ENCODE measurements at regions not wholly inside any gene's neighbourhood (a gene's known extent, or its start where the extent isn't known, plus 50 kb on each side); places are given as distances from the start of the nearest gene placed in this dataset.
A peak's percentile ranks its signal among the peaks of the same experiment; 100 is the strongest.

DNA sequence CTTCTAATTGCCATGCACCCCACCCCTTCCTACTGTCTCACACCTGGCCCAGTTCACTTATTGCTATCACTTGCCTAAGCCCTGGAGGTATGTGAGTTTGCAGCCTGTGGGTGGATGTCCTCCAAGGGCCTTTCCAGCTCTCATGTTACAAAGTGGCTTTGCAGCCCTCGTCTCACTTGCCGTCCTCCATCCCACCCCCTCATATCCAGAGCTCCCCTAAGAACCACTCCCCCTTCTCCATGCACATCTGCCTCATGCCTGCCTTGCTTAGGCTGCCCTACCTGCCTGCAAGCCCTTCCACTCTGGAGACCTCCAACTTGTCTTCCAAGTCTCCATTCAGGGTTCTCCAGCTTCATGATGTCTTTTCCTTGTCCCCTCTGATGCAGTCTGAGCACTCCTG, 119.4 kb upstream of the NLRP1 start:
- H3K27me3 ChIP-seq (replicated peaks; ENCODE audit: insufficient read depth), result no peaks in the 10 kb centered on the region
- WGBS, result 27% methylated on average over 2 of the region's 2 CpGs

DNA sequence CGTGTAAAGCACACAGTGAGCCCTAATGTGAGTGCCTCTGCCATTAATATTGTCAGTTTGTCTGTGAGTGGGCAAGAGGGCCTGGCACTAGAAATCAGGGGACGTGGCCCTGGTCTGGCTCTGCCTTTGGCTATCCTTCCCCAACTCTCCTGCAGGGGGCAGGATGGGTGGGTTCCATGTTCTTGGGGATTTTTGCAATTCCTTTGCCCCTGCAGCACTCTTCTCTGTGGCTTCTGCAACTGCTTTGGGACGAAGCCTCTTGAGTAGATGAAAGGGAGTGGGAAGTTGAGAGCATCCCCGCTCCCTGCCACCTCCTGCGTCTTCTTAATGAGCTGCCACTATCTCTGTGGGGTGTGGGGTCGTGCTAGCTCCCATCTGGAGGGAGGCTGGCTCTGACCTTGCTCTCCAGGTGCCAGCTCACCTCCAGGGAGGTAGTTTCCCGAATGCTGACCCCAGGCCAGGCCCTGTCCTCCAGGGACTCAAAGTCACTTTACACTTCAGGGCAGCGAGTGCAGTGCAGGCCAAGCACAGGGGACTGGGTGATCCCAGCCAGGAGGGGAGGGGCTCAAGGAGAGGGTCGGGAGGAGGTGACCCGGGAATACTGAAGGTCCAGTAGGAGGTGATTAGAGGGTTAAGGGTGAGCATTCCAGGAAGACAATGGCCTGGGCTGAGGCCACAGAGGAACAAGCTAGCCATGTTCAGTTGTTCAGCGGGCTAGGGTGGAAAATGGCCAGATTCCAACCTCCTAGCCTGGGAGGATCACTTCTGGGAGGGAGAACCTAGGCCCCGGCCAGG, 121.0 kb upstream of the NLRP1 start:
- Histone ChIP-seq H3K4me1 (replicated peaks) (no peaks in the 10 kb centered on the region), H3K27ac (no peak overlapping the region), H3K27me3 (replicated peaks; ENCODE audit: insufficient read depth) (no peaks in the 10 kb centered on the region), H3K9me3 (no peaks in the 10 kb centered on the region), H3K36me3 (no peaks in the 10 kb centered on the region), H3K4me3 (no peak overlapping the region)
- intact Hi-C loops (cut with DNase I), result no loop called here
- WGBS, result 61% methylated on average over 12 of the region's 12 CpGs
- TF ChIP-seq POLR2AphosphoS5 (IDR thresholded peaks at IDR 0.05) (no peak), POLR2A (IDR thresholded peaks at IDR 0.05) (no peak)
- TF ChIP-seq, protein P1, sequence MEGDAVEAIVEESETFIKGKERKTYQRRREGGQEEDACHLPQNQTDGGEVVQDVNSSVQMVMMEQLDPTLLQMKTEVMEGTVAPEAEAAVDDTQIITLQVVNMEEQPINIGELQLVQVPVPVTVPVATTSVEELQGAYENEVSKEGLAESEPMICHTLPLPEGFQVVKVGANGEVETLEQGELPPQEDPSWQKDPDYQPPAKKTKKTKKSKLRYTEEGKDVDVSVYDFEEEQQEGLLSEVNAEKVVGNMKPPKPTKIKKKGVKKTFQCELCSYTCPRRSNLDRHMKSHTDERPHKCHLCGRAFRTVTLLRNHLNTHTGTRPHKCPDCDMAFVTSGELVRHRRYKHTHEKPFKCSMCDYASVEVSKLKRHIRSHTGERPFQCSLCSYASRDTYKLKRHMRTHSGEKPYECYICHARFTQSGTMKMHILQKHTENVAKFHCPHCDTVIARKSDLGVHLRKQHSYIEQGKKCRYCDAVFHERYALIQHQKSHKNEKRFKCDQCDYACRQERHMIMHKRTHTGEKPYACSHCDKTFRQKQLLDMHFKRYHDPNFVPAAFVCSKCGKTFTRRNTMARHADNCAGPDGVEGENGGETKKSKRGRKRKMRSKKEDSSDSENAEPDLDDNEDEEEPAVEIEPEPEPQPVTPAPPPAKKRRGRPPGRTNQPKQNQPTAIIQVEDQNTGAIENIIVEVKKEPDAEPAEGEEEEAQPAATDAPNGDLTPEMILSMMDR (IDR thresholded peaks at IDR 0.05), result no peak
- DNase-seq (ENCODE audit: low spot score), result no peak

More for the DNA sequence above, 119.4 kb upstream of the NLRP1 start:
- Histone ChIP-seq H3K27ac (no peak overlapping the region), H3K9me3 (no peaks in the 10 kb centered on the region), H3K4me3 (no peak overlapping the region), H3K36me3 (no peaks in the 10 kb centered on the region), H3K4me1 (replicated peaks) (no peaks in the 10 kb centered on the region)
- DNase-seq (ENCODE audit: low spot score), result no peak
- intact Hi-C loops (cut with DNase I), result no loop called here
- TF ChIP-seq POLR2A (IDR thresholded peaks at IDR 0.05), result no peak

DNA sequence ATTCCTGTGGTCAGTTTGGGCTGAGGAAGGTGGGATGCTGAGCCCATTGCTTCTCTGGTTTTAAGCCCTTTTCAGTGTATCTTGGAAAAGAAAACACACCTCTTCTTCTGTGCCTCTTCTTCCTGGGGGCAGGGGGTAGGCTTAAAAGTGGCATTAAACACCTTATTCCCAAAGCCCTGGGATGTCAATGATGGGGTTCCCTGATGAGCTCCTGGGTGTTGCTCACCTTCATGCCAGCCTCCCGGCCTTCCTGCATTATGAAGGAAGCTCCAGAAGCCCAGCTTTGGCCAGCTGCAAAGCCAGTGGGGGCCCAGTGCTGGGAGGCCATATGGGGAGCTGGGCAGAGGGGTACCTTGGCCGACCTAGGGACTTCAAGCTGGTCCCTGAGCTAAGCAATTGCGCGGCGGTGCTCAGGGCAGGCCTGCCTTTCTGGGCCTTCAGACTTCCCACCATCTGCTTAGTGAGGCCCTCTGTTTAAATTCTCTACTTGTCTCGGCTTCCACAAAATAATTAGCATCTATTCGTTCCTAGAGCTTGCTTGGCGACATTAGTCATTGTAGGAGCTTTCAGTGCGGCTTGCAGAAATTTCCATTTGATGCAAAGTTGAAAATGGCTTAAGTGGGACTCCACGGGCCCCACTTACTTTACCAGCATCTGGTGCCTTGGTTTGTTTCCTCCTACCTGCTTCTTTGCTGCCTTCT, 121.7 kb upstream of the NLRP1 start:
- intact Hi-C loops (cut with DNase I), result no loop called here
- no peaks in the 10 kb centered on the region for H3K4me1 ChIP-seq (replicated peaks)
- no peak overlapping the region for H3K27ac ChIP-seq
- TF ChIP-seq, protein P1 (IDR thresholded peaks at IDR 0.05), result no peak
- TF ChIP-seq POLR2AphosphoS5 (IDR thresholded peaks at IDR 0.05) (no peak), POLR2A (IDR thresholded peaks at IDR 0.05) (no peak)
- DNase-seq (ENCODE audit: low spot score), result no peak
- no peaks in the 10 kb centered on the region for H3K9me3 ChIP-seq
- WGBS, result 91% methylated on average over 10 of the region's 10 CpGs
- no peak overlapping the region for H3K4me3 ChIP-seq
- H3K36me3 ChIP-seq, result no peaks in the 10 kb centered on the region
- H3K27me3 ChIP-seq (replicated peaks; ENCODE audit: insufficient read depth), result no peaks in the 10 kb centered on the region

DNA sequence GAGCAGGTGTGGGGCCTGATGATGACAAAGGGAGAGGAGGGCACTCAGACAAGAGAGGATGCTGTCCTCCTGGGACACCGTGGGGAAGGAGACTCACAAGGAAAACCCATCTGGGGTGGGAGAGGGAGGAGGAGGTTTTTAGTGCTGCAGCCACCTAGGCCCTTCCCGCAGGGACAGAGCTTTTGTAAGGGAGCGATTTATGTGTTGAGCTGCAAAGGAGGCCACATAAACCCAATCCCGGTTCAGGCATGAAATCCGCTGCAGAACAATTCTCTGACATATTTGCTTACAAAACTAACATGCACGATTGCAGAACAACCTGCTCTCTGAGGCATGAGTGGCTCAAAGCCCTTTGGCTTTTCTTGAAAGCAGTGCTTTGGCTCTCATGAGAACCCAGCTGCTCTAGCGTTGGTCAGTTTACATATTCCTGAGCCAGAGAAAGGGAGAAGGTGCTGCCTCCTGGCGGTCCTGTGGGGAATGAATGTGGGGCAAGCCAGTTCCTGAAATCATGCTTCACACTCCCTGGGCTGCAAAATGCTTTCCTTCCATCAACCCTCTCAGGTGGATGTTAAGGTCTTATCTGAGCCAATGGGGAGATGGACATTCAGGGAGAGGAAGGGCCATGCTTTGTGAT, 122.4 kb upstream of the NLRP1 start:
- 29% methylated on average over 8 of the region's 8 CpGs for WGBS
- TF ChIP-seq, protein P1 (IDR thresholded peaks at IDR 0.05), result peak in 3 of 4 experiments; percentile 33 to 56 (median 46)
- TF ChIP-seq POLR2AphosphoS5 (IDR thresholded peaks at IDR 0.05) (no peak), POLR2A (IDR thresholded peaks at IDR 0.05) (no peak)
- Histone ChIP-seq H3K4me1 (replicated peaks) (no peaks in the 10 kb centered on the region), H3K27ac (no peak overlapping the region), H3K9me3 (no peaks in the 10 kb centered on the region), H3K4me3 (no peak overlapping the region), H3K36me3 (no peaks in the 10 kb centered on the region), H3K27me3 (replicated peaks; ENCODE audit: insufficient read depth) (peaks cover 5% of the 10 kb centered on the region)
- intact Hi-C loops (cut with DNase I), result no loop called here
- DNase-seq (ENCODE audit: low spot score), result peak; percentile 15

DNA sequence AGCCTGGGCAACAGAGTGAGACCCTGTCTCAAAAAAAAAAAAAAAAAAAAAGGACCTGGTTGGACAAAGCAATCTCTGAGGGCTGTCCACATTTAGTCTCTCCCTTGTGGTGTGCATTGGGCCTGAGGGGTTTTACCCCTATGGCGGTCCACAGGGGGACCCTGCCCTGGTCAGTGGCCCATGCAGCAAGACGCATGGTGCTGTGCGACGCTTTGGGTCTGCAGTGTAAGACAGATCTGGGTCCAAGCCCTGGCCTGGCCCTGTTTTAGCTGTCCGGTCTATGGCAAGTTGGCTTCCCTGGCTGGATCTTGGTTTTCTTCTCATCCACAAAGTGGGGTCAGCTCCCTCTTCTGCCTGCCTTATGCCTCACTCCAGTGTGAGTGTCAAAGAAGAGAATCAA, 123.2 kb upstream of the NLRP1 start:
- intact Hi-C loops (cut with DNase I), result no loop called here
- H3K4me3 ChIP-seq, result no peak overlapping the region
- DNase-seq (ENCODE audit: low spot score), result no peak
- WGBS, result 88% methylated on average over 5 of the region's 5 CpGs
- H3K36me3 ChIP-seq, result no peaks in the 10 kb centered on the region
- H3K27me3 ChIP-seq (replicated peaks; ENCODE audit: insufficient read depth), result peaks cover 7% of the 10 kb centered on the region
- no peaks in the 10 kb centered on the region for H3K4me1 ChIP-seq (replicated peaks)
- H3K27ac ChIP-seq, result no peak overlapping the region
- no peaks in the 10 kb centered on the region for H3K9me3 ChIP-seq
- no peak for TF ChIP-seq POLR2AphosphoS5 (IDR thresholded peaks at IDR 0.05)
- TF ChIP-seq, protein P1 (IDR thresholded peaks at IDR 0.05), result no peak
- TF ChIP-seq POLR2A (IDR thresholded peaks at IDR 0.05), result no peak

Data from prostate gland (tissue), 2 donors.